Panc1 (cell line): ENCODE measurements at regions not wholly inside any gene's neighbourhood (a gene's known extent, or its start where the extent isn't known, plus 50 kb on each side); places are given as distances from the start of the nearest gene placed in this dataset.

Experiments used
- ATAC-seq: fragments of 200-7000 bp; cut with Tn5 transposase; 2 replicates; pipeline ENCODE4 v1.9.1; 2020; ENCODE audit warnings: mild to moderate bottlenecking, moderate library complexity
- BruUV-seq: library from RNA; stranded (reverse); fragments of 400-500 nt; replicated peaks from 2 replicates; lab custom pipeline; 2021; lab: Mats Ljungman, UMichigan
- CTCF ChIA-PET: fragments of 300-600 bp; sonication (Branson Sonifier 250); formaldehyde crosslinking; loops from one replicate; lab custom pipeline; 2022; ENCODE audit warnings: antibody characterized with exemption; lab: Charles Lee
- POLR2A ChIA-PET: fragments of 300-600 bp; sonication (Branson Sonifier 250); formaldehyde crosslinking; loops from one replicate; lab custom pipeline; 2022; ENCODE audit warnings: antibody characterized with exemption; lab: Charles Lee
- DNase-seq: peaks from one replicate; pipeline ENCODE4 v3.0.0-alpha.2; 2010; ENCODE audit warnings: low read depth, low spot score
- H3K27ac ChIP-seq: 2 replicates; pipeline ENCODE4 v1.5.1; 2011; ENCODE audit warnings: mild to moderate bottlenecking, low read length, inconsistent platforms
- H3K27me3 ChIP-seq: fragments of 200-500 bp; sonication (Bioruptor generic); 2 replicates; pipeline ENCODE4 v1.6.0; 2014; ENCODE audit warnings: low read length, inconsistent platforms; ENCODE audit not compliant: control insufficient read depth, insufficient read depth
- H3K36me3 ChIP-seq: fragments of 200-500 bp; sonication (Bioruptor generic); 2 replicates; pipeline ENCODE4 v1.5.1; 2014; ENCODE audit warnings: inconsistent platforms, mild to moderate bottlenecking, low read length, moderate library complexity; ENCODE audit not compliant: control insufficient read depth, insufficient read depth
- H3K4me1 ChIP-seq: 2 replicates; pipeline ENCODE4 v1.5.1; 2011; ENCODE audit warnings: inconsistent platforms, mild to moderate bottlenecking, low read length, moderate library complexity; ENCODE audit not compliant: control insufficient read depth, insufficient read depth
- H3K4me3 ChIP-seq, 2 experiments: 2 replicates each; pipeline ENCODE4 v1.5.1; 2011 to 2012; ENCODE audit warnings: low read depth in 2 of 2, low read length in 2 of 2, mild to moderate bottlenecking in 2 of 2, inconsistent platforms in 1 of 2, moderate library complexity in 1 of 2
- H3K9me3 ChIP-seq: fragments of 200-500 bp; sonication (Bioruptor generic); 2 replicates; pipeline ENCODE4 v1.5.1; 2014; ENCODE audit warnings: low read depth, mild to moderate bottlenecking, inconsistent platforms, low read length, moderate library complexity; ENCODE audit not compliant: control insufficient read depth, insufficient read depth
- CTCF ChIP-seq: fragments of 450-650 bp; IDR thresholded peaks from 2 replicates; pipeline ENCODE4 v1.5.1; 2017; ENCODE audit warnings: mild to moderate bottlenecking
- POLR2AphosphoS5 ChIP-seq: IDR thresholded peaks from 2 replicates; pipeline ENCODE4 v1.6.1; 2012; ENCODE audit warnings: mild to moderate bottlenecking, low read depth, low read length, moderate library complexity
- REST ChIP-seq, 2 experiments: IDR thresholded peaks; 2 replicates each; pipeline ENCODE4 v1.6.1; 2011 to 2012; ENCODE audit warnings: low read depth in 2 of 2, control low read depth in 1 of 2, low read length in 1 of 2, mild to moderate bottlenecking in 1 of 2, moderate library complexity in 1 of 2; ENCODE audit not compliant: insufficient read depth in 1 of 2
- SIN3A ChIP-seq: IDR thresholded peaks from 2 replicates; pipeline ENCODE4 v1.6.1; 2012; ENCODE audit warnings: low read depth, mild to moderate bottlenecking, low read length, moderate library complexity, borderline replicate concordance; ENCODE audit not compliant: insufficient read depth
- TCF7L2 ChIP-seq: IDR thresholded peaks from 2 replicates; pipeline ENCODE4 v1.6.1; 2011; ENCODE audit warnings: mild to moderate bottlenecking, low read depth, low read length, inconsistent platforms
- in situ Hi-C: cut with HindIII; loops from 2 replicates; pipeline ENCODE4 v1.10.0; 2016; ENCODE audit warnings: low sequenced_read_pairs, low pct_unique_long_range_greater_than_20kb
- intact Hi-C: fragments of 100-400 bp; cut with micrococcal nuclease; formaldehyde crosslinking; loops from one replicate; pipeline ENCODE4 v1.10.0; 2022; ENCODE audit not compliant: unreplicated experiment

GRCh38 chr14:53252141-53252540 lies 99.0 kb upstream of the DDHD1 start:
- CTCF ChIA-PET: no interaction called here
- intact Hi-C loops: no loop called here
- Histone ChIP-seq H3K27ac (no peak overlapping the region), H3K4me3 (no peak overlapping the region), H3K36me3 (no peaks in the 10 kb centered on the region), H3K4me1 (no peaks in the 10 kb centered on the region), H3K9me3 (no peaks in the 10 kb centered on the region), H3K27me3 (no peaks in the 10 kb centered on the region)
- no peak for ATAC-seq
- no peak for DNase-seq
- BruUV-seq: no TSS peak
- POLR2A ChIA-PET: no interaction called here
- in situ Hi-C loops: no loop called here
- TF ChIP-seq TCF7L2 (no peak), CTCF (no peak), SIN3A (no peak), POLR2AphosphoS5 (no peak), REST (IDR thresholded peaks at IDR 0.05; ENCODE audit: insufficient read depth in 1 of 2, low read depth in 2 of 2, low read length in 1 of 2) (no peak)

- no TSS peak for BruUV-seq
Observed at GRCh38 chr14:53249059-53249458, 95.9 kb upstream of the DDHD1 start.

More at GRCh38 chr14:53249059-53249458, 95.9 kb upstream of the DDHD1 start:
- CTCF ChIA-PET: no interaction called here
- in situ Hi-C loops: no loop called here
- TF ChIP-seq REST (IDR thresholded peaks at IDR 0.05; ENCODE audit: insufficient read depth in 1 of 2, low read depth in 2 of 2, low read length in 1 of 2) (no peak), POLR2AphosphoS5 (no peak), CTCF (no peak), TCF7L2 (no peak), SIN3A (no peak)
- ATAC-seq: no peak
- POLR2A ChIA-PET: no interaction called here
- Histone ChIP-seq H3K4me3 (no peak overlapping the region), H3K4me1 (no peaks in the 10 kb centered on the region), H3K27me3 (no peaks in the 10 kb centered on the region), H3K36me3 (no peaks in the 10 kb centered on the region), H3K27ac (no peak overlapping the region), H3K9me3 (no peaks in the 10 kb centered on the region)
- intact Hi-C loops: no loop called here
- DNase-seq: no peak
